ENCODE measurements at regions not wholly inside any gene's neighbourhood (a gene's known extent, or its start where the extent isn't known, plus 50 kb on each side); places are given as distances from the start of the nearest gene placed in this dataset.

DNA sequence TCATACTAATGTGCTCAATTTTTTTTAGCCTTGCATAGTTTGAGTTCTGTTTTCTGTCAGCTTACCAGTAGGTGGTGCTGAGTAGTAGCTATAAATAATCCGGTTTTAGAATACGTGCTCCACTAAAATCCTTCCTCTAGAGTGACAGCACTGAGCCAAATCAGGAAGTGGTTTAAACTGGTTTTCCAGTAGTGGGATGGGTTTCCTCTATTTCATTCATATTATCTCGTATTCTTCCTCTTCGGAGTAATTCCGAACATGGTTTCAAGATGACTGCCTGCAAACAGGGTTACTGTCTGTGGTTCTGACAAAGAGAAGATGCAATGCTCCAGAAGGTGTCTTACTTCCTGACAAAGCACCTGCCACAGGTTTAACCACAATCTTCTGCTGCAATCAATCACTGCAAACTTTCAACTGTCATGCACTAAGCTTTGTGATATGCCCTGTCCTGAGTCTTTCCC, 496.9 kb upstream of the VRK2 start:
- Mint-ChIP-seq H3K27ac (no peak overlapping the region), H3K4me3 (no peak overlapping the region), H3K27me3 (no peaks in the 10 kb centered on the region), H3K9me3 (peaks cover 5% of the 10 kb centered on the region), H3K36me3 (ENCODE audit: low read depth) (no peaks in the 10 kb centered on the region), H3K4me1 (peaks cover 6% of the 10 kb centered on the region)
- ChIA-PET CTCF (no interaction called here), POLR2A (no interaction called here)
- no peak for ATAC-seq (ENCODE audit: low read depth)
- TF ChIP-seq, protein P1, sequence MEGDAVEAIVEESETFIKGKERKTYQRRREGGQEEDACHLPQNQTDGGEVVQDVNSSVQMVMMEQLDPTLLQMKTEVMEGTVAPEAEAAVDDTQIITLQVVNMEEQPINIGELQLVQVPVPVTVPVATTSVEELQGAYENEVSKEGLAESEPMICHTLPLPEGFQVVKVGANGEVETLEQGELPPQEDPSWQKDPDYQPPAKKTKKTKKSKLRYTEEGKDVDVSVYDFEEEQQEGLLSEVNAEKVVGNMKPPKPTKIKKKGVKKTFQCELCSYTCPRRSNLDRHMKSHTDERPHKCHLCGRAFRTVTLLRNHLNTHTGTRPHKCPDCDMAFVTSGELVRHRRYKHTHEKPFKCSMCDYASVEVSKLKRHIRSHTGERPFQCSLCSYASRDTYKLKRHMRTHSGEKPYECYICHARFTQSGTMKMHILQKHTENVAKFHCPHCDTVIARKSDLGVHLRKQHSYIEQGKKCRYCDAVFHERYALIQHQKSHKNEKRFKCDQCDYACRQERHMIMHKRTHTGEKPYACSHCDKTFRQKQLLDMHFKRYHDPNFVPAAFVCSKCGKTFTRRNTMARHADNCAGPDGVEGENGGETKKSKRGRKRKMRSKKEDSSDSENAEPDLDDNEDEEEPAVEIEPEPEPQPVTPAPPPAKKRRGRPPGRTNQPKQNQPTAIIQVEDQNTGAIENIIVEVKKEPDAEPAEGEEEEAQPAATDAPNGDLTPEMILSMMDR (IDR thresholded peaks at IDR 0.05) = no peak
- intact Hi-C loops (cut with micrococcal nuclease) = no loop called here
- DNase-seq = no peak

DNA sequence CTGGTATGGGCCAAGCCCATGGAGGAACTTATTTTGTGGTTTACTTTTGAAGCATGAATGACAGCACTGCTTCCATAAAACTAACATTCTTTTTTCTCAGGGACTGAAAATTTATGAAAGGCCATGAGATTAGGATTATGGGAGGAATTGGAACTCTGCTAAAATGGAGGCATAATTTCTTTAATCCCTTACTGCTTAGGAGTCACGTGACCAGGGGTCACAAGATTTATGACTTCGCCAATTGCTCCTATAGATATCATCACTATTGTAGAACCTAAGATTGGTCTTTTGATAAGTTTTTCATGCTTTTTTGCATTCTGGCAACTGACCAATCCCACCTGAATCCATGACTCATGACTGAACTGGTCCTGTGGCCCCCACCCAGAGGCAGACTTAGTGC, 495.7 kb upstream of the VRK2 start:
- CTCF ChIA-PET = no interaction called here
- DNase-seq (no peak), ATAC-seq (ENCODE audit: low read depth) (no peak)
- intact Hi-C loops (cut with micrococcal nuclease) = no loop called here
- H3K4me3 Mint-ChIP-seq = no peak overlapping the region
- TF ChIP-seq, protein P1 (IDR thresholded peaks at IDR 0.05) = no peak
- no peaks in the 10 kb centered on the region for H3K36me3 Mint-ChIP-seq (ENCODE audit: low read depth)
- H3K27me3 Mint-ChIP-seq = no peaks in the 10 kb centered on the region
- H3K9me3 Mint-ChIP-seq = peaks cover 5% of the 10 kb centered on the region
- H3K27ac Mint-ChIP-seq = no peak overlapping the region
- POLR2A ChIA-PET = no interaction called here
- peaks cover 6% of the 10 kb centered on the region for H3K4me1 Mint-ChIP-seq

DNA sequence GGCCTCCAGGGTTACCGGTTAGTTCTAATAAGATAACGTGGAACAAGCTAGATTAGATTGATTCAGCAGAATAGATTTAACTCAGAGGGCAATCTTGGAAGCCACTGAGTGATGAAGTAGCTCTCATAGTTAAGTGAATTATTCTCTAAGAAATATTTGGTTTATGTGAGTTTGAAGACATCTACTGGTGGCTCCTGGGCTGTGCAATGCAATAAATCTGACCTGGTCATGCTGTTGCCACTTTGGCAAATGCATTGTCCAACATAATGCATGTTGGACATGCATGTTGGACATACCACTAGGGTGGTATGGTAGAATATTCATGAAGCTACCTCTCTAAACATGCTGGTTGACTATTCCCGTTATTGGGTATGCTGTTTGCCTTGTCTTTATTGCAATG, 493.7 kb upstream of the VRK2 start:
- ATAC-seq (ENCODE audit: low read depth) (no peak), DNase-seq (no peak)
- H3K4me1 Mint-ChIP-seq = peaks cover 6% of the 10 kb centered on the region
- H3K36me3 Mint-ChIP-seq (ENCODE audit: low read depth) = no peaks in the 10 kb centered on the region
- intact Hi-C loops (cut with micrococcal nuclease) = no loop called here
- ChIA-PET POLR2A (no interaction called here), CTCF (no interaction called here)
- H3K27ac Mint-ChIP-seq = no peak overlapping the region
- peaks cover 5% of the 10 kb centered on the region for H3K9me3 Mint-ChIP-seq
- H3K27me3 Mint-ChIP-seq = no peaks in the 10 kb centered on the region
- TF ChIP-seq, protein P1 (IDR thresholded peaks at IDR 0.05) = no peak
- H3K4me3 Mint-ChIP-seq = no peak overlapping the region

DNA sequence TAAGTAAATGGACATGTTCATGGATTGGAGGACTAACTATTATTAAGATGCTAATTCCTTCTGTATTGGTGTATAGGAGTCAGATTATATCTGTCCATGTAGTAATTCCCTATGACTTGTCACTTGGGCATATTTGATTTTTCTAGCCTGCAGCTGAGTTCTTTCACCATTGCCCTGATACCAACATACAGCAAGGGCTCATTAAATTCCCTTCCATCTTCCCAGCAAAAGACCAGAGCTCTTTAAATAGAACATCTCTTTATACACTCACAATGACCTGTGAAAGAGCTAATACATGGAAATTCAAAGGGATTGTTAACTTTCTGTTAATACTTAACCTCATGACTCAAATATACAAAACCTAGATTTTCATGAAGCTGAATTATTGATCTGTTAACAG, 492.3 kb upstream of the VRK2 start:
- peaks cover 6% of the 10 kb centered on the region for H3K4me1 Mint-ChIP-seq
- peaks cover 5% of the 10 kb centered on the region for H3K9me3 Mint-ChIP-seq
- ATAC-seq (ENCODE audit: low read depth) = no peak
- no peak for DNase-seq
- intact Hi-C loops (cut with micrococcal nuclease) = no loop called here
- no peaks in the 10 kb centered on the region for H3K27me3 Mint-ChIP-seq
- H3K36me3 Mint-ChIP-seq (ENCODE audit: low read depth) = no peaks in the 10 kb centered on the region
- no peak overlapping the region for H3K27ac Mint-ChIP-seq
- ChIA-PET POLR2A (no interaction called here), CTCF (no interaction called here)
- H3K4me3 Mint-ChIP-seq = no peak overlapping the region
- TF ChIP-seq, protein P1 (IDR thresholded peaks at IDR 0.05) = no peak

DNA sequence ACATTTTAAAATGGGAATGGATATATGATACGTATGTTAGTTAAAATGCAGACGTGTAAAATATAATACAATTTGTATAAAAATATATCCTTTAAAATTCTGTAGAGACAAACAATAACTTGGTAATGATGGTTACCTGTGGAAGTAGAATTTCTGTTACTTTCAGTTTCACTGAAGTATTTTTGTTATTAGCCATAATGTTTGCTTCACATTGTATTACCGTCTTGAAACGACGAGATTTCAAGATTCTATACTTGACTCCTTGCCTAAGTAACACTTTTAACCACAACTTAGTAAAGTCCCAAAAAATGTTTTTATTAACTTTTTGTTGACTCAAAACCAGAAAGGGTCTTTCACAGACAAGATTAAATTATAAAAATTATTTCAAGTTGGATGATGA, 488.3 kb upstream of the VRK2 start:
- DNase-seq = no peak
- no peak for ATAC-seq (ENCODE audit: low read depth)
- Mint-ChIP-seq H3K4me1 (no peaks in the 10 kb centered on the region), H3K36me3 (ENCODE audit: low read depth) (no peaks in the 10 kb centered on the region), H3K27me3 (no peaks in the 10 kb centered on the region), H3K9me3 (no peaks in the 10 kb centered on the region), H3K27ac (no peak overlapping the region), H3K4me3 (no peak overlapping the region)
- ChIA-PET CTCF (no interaction called here), POLR2A (no interaction called here)
- TF ChIP-seq, protein P1 (IDR thresholded peaks at IDR 0.05) = no peak
- intact Hi-C loops (cut with micrococcal nuclease) = no loop called here

All from activated B cell treated with CpG ODN at 0.5 μM for 24 hours (primary cell).